Nephron progenitor cell (in vitro differentiated cells): ENCODE measurements at regions not wholly inside any gene's neighbourhood (a gene's known extent, or its start where the extent isn't known, plus 50 kb on each side); places are given as distances from the start of the nearest gene placed in this dataset.
"Not testable (repeated sequence)": the region's sequence is repeated elsewhere in the genome, so short reads cannot be mapped to it uniquely, and the experiment has no call there.

ENCODE experiments used
- DNase-seq: peaks from one replicate; pipeline ENCODE4 v3.0.0; 2021
- H3K27ac Mint-ChIP-seq: 2 replicates; pipeline ENCODE4 v1.8.0; 2021; ENCODE audit warnings: mild to moderate bottlenecking, moderate library complexity, mixed read lengths
- H3K27me3 Mint-ChIP-seq: 2 replicates; pipeline ENCODE4 v1.8.0; 2021; ENCODE audit warnings: mild to moderate bottlenecking, low read depth, mixed read lengths; ENCODE audit not compliant: poor library complexity
- H3K36me3 Mint-ChIP-seq: 2 replicates; pipeline ENCODE4 v1.8.0; 2021; ENCODE audit warnings: low read depth, mixed read lengths
- H3K4me1 Mint-ChIP-seq: 2 replicates; pipeline ENCODE4 v1.8.0; 2021; ENCODE audit warnings: mixed read lengths
- H3K4me3 Mint-ChIP-seq: 2 replicates; pipeline ENCODE4 v1.8.0; 2021; ENCODE audit warnings: mild to moderate bottlenecking, moderate library complexity, mixed read lengths
- H3K9me3 Mint-ChIP-seq: 2 replicates; pipeline ENCODE4 v1.8.0; 2021; ENCODE audit warnings: mild to moderate bottlenecking, moderate library complexity, mixed read lengths
- CTCF ChIP-seq: fragments of 200-600 bp; sonication (generic); IDR thresholded peaks from 2 replicates; pipeline ENCODE4 v1.5.0; 2021; ENCODE audit warnings: antibody characterized with exemption

DNA sequence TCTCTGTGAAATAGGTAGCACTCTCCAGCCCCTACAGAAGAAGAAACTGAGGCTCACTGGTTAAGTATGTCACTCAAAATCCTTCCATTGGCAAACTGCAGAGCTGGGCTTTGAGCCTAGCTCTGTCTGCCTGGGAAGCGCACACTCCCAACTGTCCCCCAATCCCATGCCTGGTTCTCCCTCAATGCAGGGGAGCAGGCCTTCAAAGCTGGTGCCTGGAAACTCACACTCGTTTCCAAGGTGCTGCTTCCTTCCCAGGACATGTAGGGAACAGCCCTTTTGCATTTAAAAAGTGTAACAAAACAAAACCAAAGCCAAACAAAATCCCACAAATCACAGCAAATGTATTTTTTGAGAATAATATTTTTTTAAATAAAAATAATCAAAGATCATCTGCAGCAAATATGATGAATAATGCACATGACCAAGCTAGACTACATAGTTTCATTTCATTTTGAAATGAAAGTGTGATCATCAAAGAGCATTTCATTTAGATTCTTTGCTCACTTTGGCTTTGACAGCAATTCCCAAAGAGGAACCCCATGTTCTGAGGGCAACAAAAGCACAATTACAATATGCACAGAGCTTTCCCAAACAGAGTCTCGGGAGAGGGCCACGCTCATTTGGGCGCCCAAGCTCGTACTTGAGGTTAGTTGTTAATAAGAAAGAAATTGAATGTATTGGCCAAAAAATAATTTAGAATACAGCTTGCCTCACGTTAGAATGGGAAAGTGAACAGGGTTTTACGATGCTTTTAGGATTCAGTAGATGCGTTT is 96.7 kb upstream of the ACKR3 start:
- peaks cover 6% of the 10 kb centered on the region for H3K27me3 Mint-ChIP-seq
- peaks cover 13% of the 10 kb centered on the region for H3K36me3 Mint-ChIP-seq
- no peak overlapping the region for H3K4me3 Mint-ChIP-seq
- peaks cover 20% of the 10 kb centered on the region for H3K9me3 Mint-ChIP-seq
- TF ChIP-seq CTCF, result no peak
- H3K4me1 Mint-ChIP-seq, result no peaks in the 10 kb centered on the region
- no peak for DNase-seq
- no peak overlapping the region for H3K27ac Mint-ChIP-seq

DNA sequence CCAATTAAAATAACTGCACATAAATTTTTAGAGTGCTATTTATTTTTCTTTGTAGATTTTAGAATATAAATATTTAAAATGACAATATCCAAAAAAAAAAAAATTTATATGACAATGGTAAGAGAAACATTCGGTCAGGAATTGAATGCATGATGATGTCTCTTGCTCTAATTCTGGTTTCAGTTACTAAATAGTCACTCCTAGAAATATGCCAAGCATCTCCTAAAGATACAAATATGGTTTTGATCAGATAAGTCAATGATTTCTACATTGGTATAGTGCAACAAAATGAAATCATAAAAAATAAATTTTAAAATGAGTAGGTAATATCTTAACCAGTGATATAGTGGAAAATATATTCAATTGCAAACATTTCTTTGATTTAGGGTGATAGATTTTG is 95.9 kb upstream of the ACKR3 start:
- Mint-ChIP-seq H3K9me3 (peaks cover 22% of the 10 kb centered on the region), H3K4me1 (no peaks in the 10 kb centered on the region), H3K27me3 (peaks cover 6% of the 10 kb centered on the region), H3K4me3 (no peak overlapping the region), H3K36me3 (peaks cover 15% of the 10 kb centered on the region), H3K27ac (no peak overlapping the region)
- no peak for TF ChIP-seq CTCF
- DNase-seq, result no peak

DNA sequence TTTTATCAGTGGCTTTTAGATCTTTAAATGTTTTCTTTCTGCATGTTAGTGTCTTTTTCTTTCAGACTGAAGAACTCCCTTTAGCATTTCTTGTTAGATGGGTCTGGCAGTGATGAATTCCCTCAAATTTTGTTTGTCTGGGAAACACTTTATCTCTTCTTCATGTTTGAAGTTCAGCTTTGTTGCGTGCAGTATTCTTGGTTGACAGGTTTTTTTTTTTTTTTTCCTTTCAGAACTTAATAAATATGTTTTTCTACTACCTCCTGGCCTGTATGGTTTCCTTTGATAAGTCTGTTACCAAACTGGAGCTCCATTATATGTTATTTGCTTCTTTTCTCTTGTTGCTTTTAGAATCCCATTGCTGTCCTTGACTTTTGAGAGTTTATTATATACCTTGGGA is 89.8 kb upstream of the ACKR3 start:
- no peaks in the 10 kb centered on the region for H3K27me3 Mint-ChIP-seq
- peaks cover 46% of the 10 kb centered on the region for H3K36me3 Mint-ChIP-seq
- H3K4me3 Mint-ChIP-seq, result no peak overlapping the region
- H3K4me1 Mint-ChIP-seq, result no peaks in the 10 kb centered on the region
- no peak for DNase-seq
- no peak for TF ChIP-seq CTCF
- no peak overlapping the region for H3K27ac Mint-ChIP-seq
- peaks cover 56% of the 10 kb centered on the region for H3K9me3 Mint-ChIP-seq

- Mint-ChIP-seq H3K36me3 (peaks cover 32% of the 10 kb centered on the region), H3K9me3 (peaks cover 36% of the 10 kb centered on the region), H3K4me3 (no peak overlapping the region), H3K27me3 (no peaks in the 10 kb centered on the region), H3K4me1 (no peaks in the 10 kb centered on the region), H3K27ac (no peak overlapping the region)
- DNase-seq, result no peak
- TF ChIP-seq CTCF, result no peak
Measured at GRCh38 chr2:236483102-236483501, 86.5 kb upstream of the ACKR3 start.

GRCh38 chr2:236485519-236485918 is 84.1 kb upstream of the ACKR3 start:
- Mint-ChIP-seq H3K36me3 (peaks cover 16% of the 10 kb centered on the region), H3K4me1 (no peaks in the 10 kb centered on the region), H3K27ac (no peak overlapping the region), H3K9me3 (peaks cover 16% of the 10 kb centered on the region), H3K4me3 (no peak overlapping the region), H3K27me3 (no peaks in the 10 kb centered on the region)
- no peak for DNase-seq
- TF ChIP-seq CTCF, result no peak

DNA sequence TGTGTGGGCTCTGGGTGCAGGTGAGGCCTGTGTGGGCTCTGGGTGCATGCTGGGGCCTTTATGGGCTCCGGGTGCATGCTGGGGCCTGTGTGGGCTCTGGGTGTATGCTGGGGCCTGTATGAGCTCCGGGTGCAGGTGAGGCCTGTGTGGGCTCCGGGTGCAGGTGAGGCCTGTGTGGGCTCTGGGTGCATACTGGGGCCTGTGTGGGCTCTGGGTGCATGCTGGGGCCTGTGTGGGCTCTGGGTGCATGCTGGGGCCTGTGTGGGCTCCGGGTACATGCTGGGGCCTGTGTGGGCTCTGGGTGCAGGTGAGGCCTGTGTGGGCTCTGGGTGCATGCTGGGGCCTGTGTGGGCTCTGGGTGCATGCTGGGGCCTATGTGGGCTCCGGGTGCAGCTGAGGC is 80.5 kb upstream of the ACKR3 start:
- H3K4me1 Mint-ChIP-seq, H3K27ac Mint-ChIP-seq, DNase-seq, H3K27me3 Mint-ChIP-seq, H3K4me3 Mint-ChIP-seq: not testable (repeated sequence)
- Mint-ChIP-seq H3K9me3 (peaks cover 13% of the 10 kb centered on the region), H3K36me3 (peaks cover 19% of the 10 kb centered on the region)
